ENCODE measurements at regions not wholly inside any gene's neighbourhood (a gene's known extent, or its start where the extent isn't known, plus 50 kb on each side); places are given as distances from the start of the nearest gene placed in this dataset.
"Not testable (repeated sequence)": the region's sequence is repeated elsewhere in the genome, so short reads cannot be mapped to it uniquely, and the experiment has no call there.

DNA sequence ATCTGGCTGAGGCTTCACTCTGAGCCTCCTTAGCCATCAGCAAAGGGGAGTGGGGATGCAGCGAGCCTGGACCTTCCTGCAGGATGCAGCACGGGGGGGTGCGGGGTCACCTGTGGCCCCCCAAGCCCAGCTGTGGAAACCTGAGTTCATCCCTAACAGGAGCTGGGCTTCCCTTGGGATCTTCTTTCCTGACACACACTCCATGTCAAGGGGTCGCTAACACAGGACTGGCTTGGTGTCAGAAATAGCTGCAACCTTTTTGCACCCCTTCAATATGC is 174.7 kb downstream of the RTP5 start:
- BruUV-seq (replicated peaks) = no TSS peak
- CTCF ChIA-PET (ENCODE audit: unreplicated experiment) = no interaction called here
- H3K4me3 ChIP-seq (ENCODE audit: low read depth, low read length, poor library complexity, severe bottlenecking) = no peak overlapping the region

DNA sequence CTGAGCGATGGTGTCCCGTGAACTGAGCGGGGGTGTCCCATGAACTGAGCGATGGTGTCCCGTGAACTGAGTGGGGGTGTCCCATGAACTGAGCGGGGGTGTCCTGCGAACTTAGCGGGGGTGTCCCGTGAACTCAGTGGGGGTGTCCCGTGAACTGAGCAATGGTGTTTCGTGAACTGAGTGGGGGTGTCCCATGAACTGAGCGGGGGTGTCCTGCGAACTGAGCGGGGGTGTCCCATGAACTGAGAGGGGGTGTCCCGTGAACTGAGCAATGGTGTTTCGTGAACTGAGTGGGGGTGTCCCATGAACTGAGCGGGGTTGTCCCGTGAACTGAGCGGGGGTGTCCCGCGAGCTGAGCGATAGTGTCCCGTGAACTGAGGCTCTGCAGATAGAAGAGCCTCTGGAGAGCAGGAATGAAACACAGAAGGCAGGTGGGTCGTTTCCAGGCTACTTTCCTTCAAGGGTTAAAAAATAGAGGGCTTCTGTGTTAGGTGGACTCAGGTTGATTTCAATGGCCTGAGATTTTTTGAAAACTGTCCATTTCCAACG is 176.1 kb downstream of the RTP5 start:
- H3K4me3 ChIP-seq (ENCODE audit: low read depth, low read length, poor library complexity, severe bottlenecking); H3K79me2 ChIP-seq (ENCODE audit: insufficient read depth, low read depth, low read length); H2AFZ ChIP-seq (ENCODE audit: low read length); BruUV-seq (replicated peaks); H3K4me2 ChIP-seq (ENCODE audit: low read length); CTCF ChIA-PET (ENCODE audit: unreplicated experiment); POLR2A ChIA-PET; DNase-seq (ENCODE audit: low spot score); H3K27ac ChIP-seq (ENCODE audit: low read depth, low read length, poor library complexity, severe bottlenecking); H3K4me1 ChIP-seq (ENCODE audit: insufficient read depth, low read length, poor library complexity, severe bottlenecking); H3K9me2 ChIP-seq (ENCODE audit: insufficient read depth, low read length); H3K36me3 ChIP-seq (ENCODE audit: insufficient read depth, low read length); intact Hi-C loops (cut with micrococcal nuclease; ENCODE audit: unreplicated experiment); H4K20me1 ChIP-seq (ENCODE audit: insufficient read depth, low read length); H3K9me3 ChIP-seq (ENCODE audit: low read length): not testable (repeated sequence)

More for the DNA sequence above, 174.7 kb downstream of the RTP5 start:
- POLR2A ChIA-PET = no interaction called here
- Histone ChIP-seq H4K20me1 (ENCODE audit: insufficient read depth, low read length) (no peaks in the 10 kb centered on the region), H3K27ac (ENCODE audit: low read depth, low read length, poor library complexity, severe bottlenecking) (no peak overlapping the region), H3K9me2 (ENCODE audit: insufficient read depth, low read length) (no peaks in the 10 kb centered on the region), H3K9me3 (ENCODE audit: low read length) (no peaks in the 10 kb centered on the region), H3K4me1 (ENCODE audit: insufficient read depth, low read length, poor library complexity, severe bottlenecking) (no peaks in the 10 kb centered on the region), H2AFZ (ENCODE audit: low read length) (no peak overlapping the region), H3K4me2 (ENCODE audit: low read length) (no peak overlapping the region), H3K79me2 (ENCODE audit: insufficient read depth, low read depth, low read length) (no peaks in the 10 kb centered on the region), H3K36me3 (ENCODE audit: insufficient read depth, low read length) (no peaks in the 10 kb centered on the region)
- DNase-seq (ENCODE audit: low spot score) = no peak
- intact Hi-C loops (cut with micrococcal nuclease; ENCODE audit: unreplicated experiment) = no loop called here
- TF ChIP-seq, protein P1, sequence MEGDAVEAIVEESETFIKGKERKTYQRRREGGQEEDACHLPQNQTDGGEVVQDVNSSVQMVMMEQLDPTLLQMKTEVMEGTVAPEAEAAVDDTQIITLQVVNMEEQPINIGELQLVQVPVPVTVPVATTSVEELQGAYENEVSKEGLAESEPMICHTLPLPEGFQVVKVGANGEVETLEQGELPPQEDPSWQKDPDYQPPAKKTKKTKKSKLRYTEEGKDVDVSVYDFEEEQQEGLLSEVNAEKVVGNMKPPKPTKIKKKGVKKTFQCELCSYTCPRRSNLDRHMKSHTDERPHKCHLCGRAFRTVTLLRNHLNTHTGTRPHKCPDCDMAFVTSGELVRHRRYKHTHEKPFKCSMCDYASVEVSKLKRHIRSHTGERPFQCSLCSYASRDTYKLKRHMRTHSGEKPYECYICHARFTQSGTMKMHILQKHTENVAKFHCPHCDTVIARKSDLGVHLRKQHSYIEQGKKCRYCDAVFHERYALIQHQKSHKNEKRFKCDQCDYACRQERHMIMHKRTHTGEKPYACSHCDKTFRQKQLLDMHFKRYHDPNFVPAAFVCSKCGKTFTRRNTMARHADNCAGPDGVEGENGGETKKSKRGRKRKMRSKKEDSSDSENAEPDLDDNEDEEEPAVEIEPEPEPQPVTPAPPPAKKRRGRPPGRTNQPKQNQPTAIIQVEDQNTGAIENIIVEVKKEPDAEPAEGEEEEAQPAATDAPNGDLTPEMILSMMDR (conservative IDR thresholded peaks at IDR 0.05; ENCODE audit: low read length) = no peak
- no peak for TF ChIP-seq EZH2phosphoT487 (IDR thresholded peaks at IDR 0.05; ENCODE audit: borderline replicate concordance, low read depth, low read length)

DNA sequence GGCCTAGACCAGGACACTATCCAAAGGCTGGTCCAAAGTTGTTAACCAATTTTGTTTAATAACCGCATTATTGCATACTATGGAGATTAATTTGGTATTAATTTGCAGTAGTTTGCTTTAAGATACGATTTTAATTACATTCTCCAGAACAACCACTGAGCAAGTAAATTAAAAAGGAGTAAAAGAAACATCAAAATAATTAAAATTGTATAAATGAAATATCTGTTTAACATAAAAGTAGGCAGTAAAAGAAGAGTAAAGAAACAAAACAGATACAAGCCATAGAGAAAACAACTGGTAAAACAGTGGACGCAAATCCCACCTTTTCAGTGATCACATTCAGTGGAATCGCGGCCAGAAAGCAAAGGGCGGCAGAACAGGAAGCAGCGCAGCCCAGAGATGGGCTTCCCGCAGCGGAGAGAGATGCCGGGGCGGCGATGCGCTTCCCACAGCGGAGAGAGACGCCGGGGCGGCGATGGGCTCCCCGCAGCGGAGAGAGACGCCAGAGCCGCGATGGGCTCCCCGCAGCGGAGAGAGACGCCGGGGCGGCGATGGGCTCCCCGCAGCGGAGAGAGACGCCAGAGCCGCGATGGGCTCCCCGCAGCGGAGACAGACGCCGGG is 176.8 kb downstream of the RTP5 start:
- Histone ChIP-seq H3K36me3 (ENCODE audit: insufficient read depth, low read length) (no peaks in the 10 kb centered on the region), H3K79me2 (ENCODE audit: insufficient read depth, low read depth, low read length) (no peaks in the 10 kb centered on the region), H2AFZ (ENCODE audit: low read length) (no peak overlapping the region), H3K4me2 (ENCODE audit: low read length) (no peak overlapping the region), H3K9me2 (ENCODE audit: insufficient read depth, low read length) (no peaks in the 10 kb centered on the region), H3K27ac (ENCODE audit: low read depth, low read length, poor library complexity, severe bottlenecking) (no peak overlapping the region), H3K4me1 (ENCODE audit: insufficient read depth, low read length, poor library complexity, severe bottlenecking) (no peaks in the 10 kb centered on the region), H3K4me3 (ENCODE audit: low read depth, low read length, poor library complexity, severe bottlenecking) (no peak overlapping the region), H4K20me1 (ENCODE audit: insufficient read depth, low read length) (no peaks in the 10 kb centered on the region), H3K9me3 (ENCODE audit: low read length) (no peaks in the 10 kb centered on the region)
- ChIA-PET CTCF (ENCODE audit: unreplicated experiment) (no interaction called here), POLR2A (no interaction called here)
- TF ChIP-seq, protein P1 (conservative IDR thresholded peaks at IDR 0.05; ENCODE audit: low read length) = no peak
- TF ChIP-seq EZH2phosphoT487 (IDR thresholded peaks at IDR 0.05; ENCODE audit: borderline replicate concordance, low read depth, low read length) = no peak
- DNase-seq (ENCODE audit: low spot score) = no peak
- no TSS peak for BruUV-seq (replicated peaks)
- intact Hi-C loops (cut with micrococcal nuclease; ENCODE audit: unreplicated experiment) = no loop called here
